Psoas muscle (tissue), 7 donors: ENCODE measurements at regions not wholly inside any gene's neighbourhood (a gene's known extent, or its start where the extent isn't known, plus 50 kb on each side); places are given as distances from the start of the nearest gene placed in this dataset.

Source experiments
- ATAC-seq, 4 donors: fragments of 200-7000 bp; cut with Tn5 transposase; one replicate each; pipeline ENCODE4 v1.9.1; 2020; ENCODE audit warnings: moderate library complexity in 3 of 4, mild to moderate bottlenecking in 2 of 4
- DNase-seq, 2 donors: peaks; one replicate each; pipeline ENCODE4 v3.0.0-alpha.2; 2020
- H3K27ac ChIP-seq: fragments of 200-600 bp; one replicate; pipeline ENCODE4 v1.8.0; 2022
- H3K27me3 ChIP-seq, 3 donors: fragments of 200-600 bp in 1 of 3; one replicate each; pipeline versions ENCODE4 v1.6.1 to v1.8.0; 2013 to 2022; ENCODE audit warnings: low read length in 2 of 3, mild to moderate bottlenecking in 2 of 3, moderate library complexity in 1 of 3; ENCODE audit not compliant: insufficient read depth in 3 of 3
- H3K36me3 ChIP-seq, 2 donors: fragments of 200-600 bp in 1 of 2; one replicate each; pipeline versions ENCODE4 v1.6.1 to v1.8.0; 2013 to 2022; ENCODE audit warnings: low read depth in 1 of 2, mild to moderate bottlenecking in 1 of 2, moderate library complexity in 1 of 2; ENCODE audit not compliant: insufficient read depth in 1 of 2
- H3K4me1 ChIP-seq: fragments of 200-600 bp; one replicate; pipeline ENCODE4 v1.8.0; 2022
- H3K4me3 ChIP-seq: fragments of 200-600 bp; one replicate; pipeline ENCODE4 v1.8.0; 2022; ENCODE audit warnings: mild to moderate bottlenecking
- H3K9me3 ChIP-seq: fragments of 200-600 bp; one replicate; pipeline ENCODE4 v1.8.0; 2022
- CTCF ChIP-seq: fragments of 200-600 bp; IDR thresholded peaks from one replicate; pipeline ENCODE4 v1.8.0; 2022; ENCODE audit warnings: antibody characterized with exemption
- WGBS, 3 donors: extraction: QIAGEN DNeasy Blood & Tissue Kit; methylation state at CpG; one replicate each; pipeline versions ENCODE4 v1.1.6 to v1.1.7; 2013; 5-methylcytosine and 5-hydroxymethylcytosine counted together
- intact Hi-C, 2 donors: fragments of 100-400 bp; cut with DNase I; formaldehyde crosslinking; loops; one replicate each; pipeline versions ENCODE4 v1.11.0 to v1.14.2; 2022
- donor health status: healthy with polysubstance abuse.
- donor health status: DM: no; HTN: no; CAD: no; lungs with moderate emphysema.
- donor health status: Bipolar disorder and iron deficiency.
- donor health status: healthy.
- donor health status: DM: yes; HTN: yes; CAD: no.
- donor health status: DM: no; HTN: no; CAD: no.
- donor health status: DM: yes; HTN: yes; CAD: no.

- no peaks in the 10 kb centered on the region for H3K9me3 ChIP-seq
- intact Hi-C loops: no loop called here
- H3K36me3 ChIP-seq: no peaks in the 10 kb centered on the region
- H3K4me1 ChIP-seq: peaks cover 3% of the 10 kb centered on the region
- DNase-seq (no peak), ATAC-seq (no peak)
- H3K27ac ChIP-seq: no peak overlapping the region
- no peak for TF ChIP-seq CTCF
- no peak overlapping the region for H3K4me3 ChIP-seq
- no peaks in the 10 kb centered on the region for H3K27me3 ChIP-seq
These were observed 474.2 kb downstream of the PRELID2 start for GRCh38 chr5:145360936-145361335.

GRCh38 chr5:145350513-145350912 is 484.6 kb downstream of the PRELID2 start:
- H3K9me3 ChIP-seq: no peaks in the 10 kb centered on the region
- no peak for TF ChIP-seq CTCF
- no peaks in the 10 kb centered on the region for H3K27me3 ChIP-seq
- no peaks in the 10 kb centered on the region for H3K4me1 ChIP-seq
- no peaks in the 10 kb centered on the region for H3K36me3 ChIP-seq
- no peak overlapping the region for H3K27ac ChIP-seq
- DNase-seq (no peak), ATAC-seq (no peak)
- H3K4me3 ChIP-seq: no peak overlapping the region
- 62 to 93% (median 90%) methylated on average over 1 of the region's 1 CpG for WGBS, 3 donors
- intact Hi-C loops: no loop called here

GRCh38 chr5:145347026-145347616 is 488.0 kb downstream of the PRELID2 start:
- DNase-seq (no peak), ATAC-seq (no peak)
- Histone ChIP-seq H3K9me3 (no peaks in the 10 kb centered on the region), H3K27ac (no peak overlapping the region), H3K4me1 (no peaks in the 10 kb centered on the region), H3K27me3 (no peaks in the 10 kb centered on the region), H3K4me3 (no peak overlapping the region), H3K36me3 (no peaks in the 10 kb centered on the region)
- 49 to 59% (median 53%) methylated on average over 4 of the region's 4 CpGs for WGBS, 3 donors
- peak; percentile 41 for TF ChIP-seq CTCF
- intact Hi-C loops: no loop called here

GRCh38 chr5:145345511-145346287 is 489.4 kb downstream of the PRELID2 start:
- H3K27me3 ChIP-seq: no peaks in the 10 kb centered on the region
- no peak for TF ChIP-seq CTCF
- H3K4me1 ChIP-seq: no peaks in the 10 kb centered on the region
- WGBS, 3 donors: 88 to 94% (median 93%) methylated on average over 3 of the region's 3 CpGs
- ATAC-seq (no peak), DNase-seq (no peak)
- H3K4me3 ChIP-seq: no peak overlapping the region
- intact Hi-C loops: no loop called here
- no peaks in the 10 kb centered on the region for H3K9me3 ChIP-seq
- no peaks in the 10 kb centered on the region for H3K36me3 ChIP-seq
- no peak overlapping the region for H3K27ac ChIP-seq
